ENCODE measurements at regions not wholly inside any gene's neighbourhood (a gene's known extent, or its start where the extent isn't known, plus 50 kb on each side); places are given as distances from the start of the nearest gene placed in this dataset.
"Not testable (repeated sequence)": the region's sequence is repeated elsewhere in the genome, so short reads cannot be mapped to it uniquely, and the experiment has no call there.

- no peak overlapping the region for H3K27ac ChIP-seq
- no peak for TF ChIP-seq ZFX (IDR thresholded peaks at IDR 0.05)
- TF ChIP-seq, protein P1, sequence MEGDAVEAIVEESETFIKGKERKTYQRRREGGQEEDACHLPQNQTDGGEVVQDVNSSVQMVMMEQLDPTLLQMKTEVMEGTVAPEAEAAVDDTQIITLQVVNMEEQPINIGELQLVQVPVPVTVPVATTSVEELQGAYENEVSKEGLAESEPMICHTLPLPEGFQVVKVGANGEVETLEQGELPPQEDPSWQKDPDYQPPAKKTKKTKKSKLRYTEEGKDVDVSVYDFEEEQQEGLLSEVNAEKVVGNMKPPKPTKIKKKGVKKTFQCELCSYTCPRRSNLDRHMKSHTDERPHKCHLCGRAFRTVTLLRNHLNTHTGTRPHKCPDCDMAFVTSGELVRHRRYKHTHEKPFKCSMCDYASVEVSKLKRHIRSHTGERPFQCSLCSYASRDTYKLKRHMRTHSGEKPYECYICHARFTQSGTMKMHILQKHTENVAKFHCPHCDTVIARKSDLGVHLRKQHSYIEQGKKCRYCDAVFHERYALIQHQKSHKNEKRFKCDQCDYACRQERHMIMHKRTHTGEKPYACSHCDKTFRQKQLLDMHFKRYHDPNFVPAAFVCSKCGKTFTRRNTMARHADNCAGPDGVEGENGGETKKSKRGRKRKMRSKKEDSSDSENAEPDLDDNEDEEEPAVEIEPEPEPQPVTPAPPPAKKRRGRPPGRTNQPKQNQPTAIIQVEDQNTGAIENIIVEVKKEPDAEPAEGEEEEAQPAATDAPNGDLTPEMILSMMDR (conservative IDR thresholded peaks at IDR 0.05), result no peak
Observed at GRCh38 chr11:106167085-106167484, 89.6 kb downstream of the AASDHPPT start.

- TF ChIP-seq, protein P1 (conservative IDR thresholded peaks at IDR 0.05), result no peak
- no peak for TF ChIP-seq ZFX (IDR thresholded peaks at IDR 0.05)
Observed at GRCh38 chr11:106172386-106172991, 95.0 kb downstream of the AASDHPPT start.

DNA sequence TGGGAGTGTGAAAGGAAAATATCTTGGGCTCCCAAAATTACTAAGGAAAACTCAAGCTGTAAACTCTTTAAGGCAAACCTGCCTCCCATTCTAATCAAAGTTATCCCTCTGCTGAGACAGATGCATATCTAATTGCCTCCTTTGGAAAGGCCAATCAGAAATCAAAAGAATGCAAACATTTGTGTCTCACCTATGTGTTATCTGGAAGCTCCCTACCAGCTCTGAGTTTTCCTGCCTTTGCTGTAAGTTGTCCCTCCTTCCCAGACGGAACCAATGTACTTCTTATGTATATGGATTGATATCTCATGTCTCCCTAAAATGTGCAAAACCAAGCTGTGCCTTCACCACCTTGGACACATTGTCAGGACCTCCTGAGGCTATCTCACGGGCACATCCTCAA, 95.8 kb downstream of the AASDHPPT start:
- no peak for TF ChIP-seq ZFX (IDR thresholded peaks at IDR 0.05)
- TF ChIP-seq, protein P1 (conservative IDR thresholded peaks at IDR 0.05), result no peak
- no peak overlapping the region for H3K27ac ChIP-seq

More at GRCh38 chr11:106172386-106172991, 95.0 kb downstream of the AASDHPPT start:
- no peak overlapping the region for H3K27ac ChIP-seq

- H3K27ac ChIP-seq, result not testable (repeated sequence)
Observed at GRCh38 chr11:106174003-106174402, 96.5 kb downstream of the AASDHPPT start.

DNA sequence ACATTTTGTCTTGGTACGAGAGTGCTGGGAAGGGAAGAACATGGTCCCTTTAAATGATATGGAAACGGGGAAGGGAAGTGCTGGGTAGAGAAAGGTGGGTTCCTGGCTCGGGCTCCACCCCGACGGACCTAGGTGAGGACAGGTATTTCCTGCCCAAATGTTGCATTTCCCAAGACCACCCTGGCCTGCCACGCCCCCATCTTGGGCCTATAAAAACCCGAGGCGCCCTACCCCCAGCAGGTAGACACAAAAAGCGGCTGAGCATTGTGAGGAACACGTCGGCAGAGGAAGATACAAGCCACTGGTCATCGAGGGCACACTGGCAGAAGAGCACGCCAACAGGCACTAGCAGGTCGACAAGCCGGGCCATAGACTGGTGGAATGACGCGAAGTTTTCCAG, 99.4 kb downstream of the AASDHPPT start:
- TF ChIP-seq ZFX (IDR thresholded peaks at IDR 0.05), result no peak
- TF ChIP-seq, protein P1 (conservative IDR thresholded peaks at IDR 0.05), result no peak
- H3K27ac ChIP-seq, result no peak overlapping the region

GRCh38 chr11:106177311-106177710, 99.8 kb downstream of the AASDHPPT start:
- TF ChIP-seq, protein P1 (conservative IDR thresholded peaks at IDR 0.05), result no peak
- TF ChIP-seq ZFX (IDR thresholded peaks at IDR 0.05), result no peak
- H3K27ac ChIP-seq, result no peak overlapping the region

DNA sequence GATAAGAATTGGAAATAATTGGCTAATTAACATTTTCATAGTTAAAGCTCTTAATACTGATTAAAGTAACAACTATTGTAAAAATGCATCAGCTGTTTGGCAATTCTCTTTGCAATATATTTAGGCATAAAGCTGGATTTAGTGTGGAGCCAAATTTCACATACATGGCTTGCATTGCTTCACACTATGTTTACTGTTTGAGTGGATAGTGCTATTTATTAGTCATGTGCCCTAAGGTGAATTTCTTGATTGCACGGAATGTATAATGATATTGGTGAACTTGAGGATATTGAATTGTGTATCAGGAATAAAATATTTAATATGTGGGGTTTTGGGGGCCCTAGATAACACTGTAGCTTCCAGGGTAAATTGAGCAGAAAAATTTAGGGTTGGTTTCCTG, 100.9 kb downstream of the AASDHPPT start:
- TF ChIP-seq, protein P1 (conservative IDR thresholded peaks at IDR 0.05), result no peak
- TF ChIP-seq ZFX (IDR thresholded peaks at IDR 0.05), result no peak

DNA sequence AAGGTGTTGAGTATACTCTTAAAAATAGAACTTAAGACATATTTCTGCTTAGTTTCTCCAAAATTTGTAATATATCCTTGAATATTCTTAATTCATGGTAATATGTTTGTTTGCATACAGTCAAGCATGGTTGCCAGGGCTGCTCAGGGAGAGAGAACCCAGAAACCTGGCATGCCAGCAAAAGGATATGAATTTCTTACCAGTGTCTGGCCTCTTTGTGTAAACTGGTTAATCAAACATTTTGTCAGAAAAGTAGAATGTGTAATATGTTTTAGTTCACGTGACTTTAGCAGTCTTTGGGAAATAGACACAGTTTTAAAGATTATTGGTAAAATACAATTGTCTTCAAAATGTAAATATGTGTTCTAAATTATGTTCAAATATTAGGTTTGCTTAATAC, 101.6 kb downstream of the AASDHPPT start:
- no peak overlapping the region for H3K27ac ChIP-seq
- TF ChIP-seq, protein P1 (conservative IDR thresholded peaks at IDR 0.05), result no peak
- no peak for TF ChIP-seq ZFX (IDR thresholded peaks at IDR 0.05)

More for the DNA sequence above, 100.9 kb downstream of the AASDHPPT start:
- H3K27ac ChIP-seq, result no peak overlapping the region
